ACHN (cell line): ENCODE measurements at regions not wholly inside any gene's neighbourhood (a gene's known extent, or its start where the extent isn't known, plus 50 kb on each side); places are given as distances from the start of the nearest gene placed in this dataset.
"Not testable (repeated sequence)": the region's sequence is repeated elsewhere in the genome, so short reads cannot be mapped to it uniquely, and the experiment has no call there.

Experiments
- DNase-seq: peaks from one replicate; pipeline ENCODE4 v3.0.0-alpha.2; 2015
- in situ Hi-C: cut with HindIII; loops from 2 replicates; pipeline ENCODE4 v1.10.0; 2017; ENCODE audit warnings: low sequenced_read_pairs, low pct_ligation_motif_present, low pct_unique_long_range_greater_than_20kb

DNA sequence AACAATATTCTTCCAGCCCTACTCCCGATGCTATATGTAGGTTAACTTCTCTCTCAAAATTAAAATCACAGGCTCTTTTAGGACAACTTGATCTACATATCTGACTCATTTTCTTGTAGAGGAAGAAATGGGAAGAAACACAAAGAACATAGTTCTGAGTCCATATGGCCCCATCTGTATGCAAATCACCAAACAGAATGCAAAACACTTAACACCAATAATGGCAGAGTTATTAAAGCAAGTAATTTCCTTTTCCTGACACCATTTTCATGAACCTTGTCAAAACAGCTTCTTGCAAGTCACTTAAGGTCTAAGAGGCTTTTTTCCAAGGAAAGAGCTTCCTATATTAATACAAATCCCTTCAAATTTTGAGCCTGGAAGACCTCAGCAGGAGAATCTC lies 300.4 kb upstream of the CLEC14A start:
- no peak for DNase-seq
- in situ Hi-C loops, result no loop called here

DNA sequence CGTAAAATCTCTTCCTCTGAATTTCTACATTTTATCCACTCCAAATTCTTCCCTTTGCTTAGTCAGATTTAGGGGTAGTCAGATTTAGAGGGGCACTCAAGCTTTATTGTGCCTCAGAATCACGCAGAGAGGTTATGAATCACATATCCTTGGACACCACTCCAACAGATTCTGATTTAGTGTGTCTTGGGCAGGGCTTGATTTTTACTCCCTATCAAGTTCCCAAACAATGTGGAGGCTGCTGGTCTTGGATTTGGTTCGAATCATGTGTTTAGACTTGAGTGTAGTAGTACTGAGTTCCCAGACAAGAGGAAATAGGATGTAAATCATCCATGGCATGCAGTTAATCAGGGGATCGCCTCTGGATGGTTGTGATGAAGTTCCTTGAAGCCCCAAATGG lies 298.1 kb upstream of the CLEC14A start:
- DNase-seq, result no peak
- in situ Hi-C loops, result no loop called here

DNA sequence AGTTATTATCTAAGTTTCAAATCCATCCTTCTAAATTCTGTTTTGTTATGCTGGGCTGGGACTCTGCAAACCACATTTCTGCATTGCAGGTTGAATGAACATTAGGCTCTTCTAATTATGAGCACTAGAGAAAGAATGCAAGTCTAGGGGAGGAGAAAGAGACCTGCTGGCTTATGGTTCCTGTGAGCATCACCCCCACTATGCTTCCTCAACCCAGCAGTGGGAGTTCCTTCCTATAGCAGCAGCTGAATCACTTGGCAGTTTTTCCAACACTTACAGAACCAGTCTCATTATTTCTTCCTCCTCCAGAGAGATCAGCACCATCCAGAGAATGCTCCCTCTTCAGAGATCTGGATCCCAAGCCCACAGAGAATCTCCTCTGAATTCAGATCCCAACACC lies 297.7 kb upstream of the CLEC14A start:
- no peak for DNase-seq
- in situ Hi-C loops, result no loop called here

DNA sequence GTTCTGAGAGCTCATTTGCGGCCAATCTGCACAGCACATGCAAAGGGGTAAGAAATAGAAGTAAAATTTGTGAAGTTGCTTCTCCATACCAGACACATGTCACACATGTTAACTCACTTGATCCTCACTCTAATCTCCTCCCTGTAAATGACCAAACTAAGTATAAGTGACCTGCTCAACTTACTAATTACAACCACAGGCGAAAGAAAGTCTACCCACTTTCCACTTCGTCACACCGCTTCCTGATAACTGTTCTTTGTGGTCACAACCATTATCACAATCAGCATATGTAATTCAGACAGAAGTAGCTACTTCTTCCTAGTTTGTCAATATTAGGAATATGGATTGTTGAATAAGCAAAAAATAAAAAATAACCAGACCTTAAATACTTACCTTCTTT lies 293.7 kb upstream of the CLEC14A start:
- no peak for DNase-seq
- in situ Hi-C loops, result no loop called here

DNA sequence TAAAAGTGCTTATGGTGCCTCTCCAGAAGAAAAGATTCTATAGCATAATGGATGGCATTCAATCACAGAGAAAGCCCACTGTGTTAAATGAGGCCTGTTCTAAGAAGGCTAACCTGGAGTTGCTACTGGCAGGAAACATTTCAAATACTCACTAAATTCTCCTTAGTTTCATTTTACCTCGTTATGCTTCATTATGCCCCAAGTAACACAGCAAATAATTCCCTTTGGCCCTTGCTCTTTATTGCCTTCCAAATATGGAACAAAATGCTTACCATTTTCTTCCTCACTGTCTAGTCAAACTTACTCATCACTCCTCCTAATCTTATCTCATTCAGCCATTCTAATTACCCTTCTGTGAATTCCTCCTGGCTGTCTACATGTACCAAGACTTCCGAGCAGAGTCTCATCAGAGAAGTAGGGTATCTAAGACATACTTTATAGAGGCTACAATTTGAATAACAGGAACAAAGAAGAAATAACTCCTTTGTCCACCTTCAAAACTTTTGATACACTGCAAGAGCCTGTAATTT lies 292.1 kb upstream of the CLEC14A start:
- no peak for DNase-seq
- in situ Hi-C loops, result no loop called here

DNA sequence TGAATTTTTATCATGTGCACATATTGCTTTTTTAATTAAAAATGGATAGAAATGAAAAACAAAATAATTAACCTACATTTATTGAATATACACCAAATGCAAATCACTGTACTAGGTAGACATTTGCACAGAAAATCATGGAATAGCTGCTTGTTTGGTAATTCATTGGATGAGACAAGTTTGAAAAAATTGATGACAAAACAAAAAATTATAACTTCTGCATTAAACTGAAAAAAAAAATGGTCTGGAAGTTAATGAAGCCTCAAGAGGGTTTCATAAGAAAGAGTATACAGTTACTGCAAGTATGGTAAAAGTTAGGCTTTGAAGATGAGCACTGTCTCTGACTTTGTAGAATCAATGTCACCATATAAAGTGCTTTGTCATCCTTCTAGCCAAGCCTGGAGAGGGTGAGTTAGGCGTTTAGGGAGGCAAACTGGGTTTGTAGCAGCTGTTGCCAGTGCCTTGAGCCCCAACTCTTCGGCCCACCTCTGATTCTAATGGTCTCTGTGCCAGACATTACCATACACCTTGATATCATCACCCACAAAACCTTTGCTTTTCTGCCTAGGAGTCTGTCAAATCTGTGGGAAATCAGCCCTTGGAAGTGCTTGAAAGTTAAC lies 291.1 kb upstream of the CLEC14A start:
- in situ Hi-C loops, result no loop called here
- no peak for DNase-seq

DNA sequence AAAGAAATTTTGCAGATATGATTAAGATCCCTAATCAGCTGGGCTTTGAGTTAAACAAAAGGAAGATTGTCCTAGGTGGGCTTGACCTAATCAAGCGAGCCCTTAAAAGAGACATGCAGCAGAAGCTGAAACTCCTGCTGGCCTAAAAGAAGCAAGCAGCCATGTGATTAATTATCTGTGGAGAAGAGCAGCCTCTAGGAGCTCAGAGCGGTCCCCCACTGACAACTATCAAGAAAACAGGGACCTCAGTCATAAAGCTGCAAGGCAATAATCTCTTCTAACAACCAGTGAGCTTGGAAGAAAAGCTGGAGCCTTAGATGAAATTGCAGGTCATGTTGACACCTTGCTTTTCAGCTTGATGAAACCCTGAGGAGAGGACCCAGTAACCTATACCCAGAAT lies 288.9 kb upstream of the CLEC14A start:
- in situ Hi-C loops, result no loop called here
- no peak for DNase-seq

DNA sequence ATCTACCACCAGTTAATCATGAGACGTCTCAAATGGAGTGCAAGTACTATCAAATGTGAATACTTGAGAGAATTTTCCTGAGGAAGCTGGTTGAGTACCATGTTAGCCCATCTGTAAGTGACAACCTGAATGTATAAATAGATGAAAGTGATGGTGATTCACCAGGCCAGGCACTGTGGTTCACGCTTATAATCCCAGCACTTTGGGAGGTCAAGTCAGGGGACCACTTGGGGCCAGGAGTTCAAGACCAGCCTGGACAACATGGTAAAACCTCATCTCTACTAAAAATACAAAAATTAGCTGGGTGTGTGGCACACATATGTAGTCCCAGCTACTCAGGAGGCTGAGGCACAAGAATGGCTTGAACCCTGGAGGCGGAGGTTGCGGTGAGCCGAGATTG lies 288.0 kb upstream of the CLEC14A start:
- in situ Hi-C loops, DNase-seq: not testable (repeated sequence)

DNA sequence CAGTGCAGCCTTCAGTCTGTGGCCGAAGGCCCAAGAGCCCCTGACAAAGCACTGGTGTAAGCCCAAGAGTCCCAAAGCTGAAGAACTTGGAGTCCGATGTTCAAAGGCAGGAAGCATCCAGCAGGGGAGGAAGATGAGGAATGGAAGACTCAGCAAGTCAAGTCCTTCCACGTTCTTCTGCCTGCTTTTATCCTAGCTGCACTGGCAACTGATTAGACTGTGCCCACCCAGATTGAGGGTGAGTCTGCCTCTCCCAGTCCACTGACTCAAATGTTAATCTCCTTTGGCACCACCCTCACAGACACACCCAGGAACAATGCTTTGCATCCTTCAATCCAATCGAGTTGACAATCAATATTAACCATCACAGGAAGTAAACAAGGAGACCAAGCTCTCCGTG lies 282.2 kb upstream of the CLEC14A start:
- in situ Hi-C loops, DNase-seq: not testable (repeated sequence)

DNA sequence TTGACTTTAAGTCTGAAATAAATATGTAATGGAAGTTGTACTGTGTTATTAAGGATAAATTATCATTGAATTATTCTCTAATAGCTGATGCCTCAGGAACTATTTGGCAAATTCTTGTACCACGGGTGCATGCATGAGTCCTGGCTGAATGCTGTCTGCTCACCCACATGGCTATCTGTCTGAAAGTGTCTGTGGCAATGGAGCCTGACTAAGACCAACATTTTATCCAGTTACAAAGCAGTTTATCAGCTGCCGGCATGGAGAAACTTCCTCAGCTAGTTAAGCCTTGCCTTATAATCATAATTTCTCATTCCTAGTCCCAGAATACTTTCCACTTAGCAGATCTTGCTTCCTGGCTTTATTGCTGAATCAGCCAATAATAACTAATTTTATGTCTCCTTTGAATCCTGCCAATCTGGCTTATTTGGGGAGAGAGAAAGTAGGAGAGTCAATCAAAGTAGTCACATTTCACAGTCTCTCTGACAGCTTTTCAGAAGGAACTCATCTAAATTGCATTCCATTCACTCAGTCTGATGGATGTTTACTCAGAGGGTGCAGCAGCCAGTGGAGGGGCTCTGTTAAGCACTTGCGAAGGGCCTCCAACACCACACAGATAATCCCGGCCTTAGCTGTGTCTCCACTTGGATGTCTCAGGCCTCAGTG lies 280.6 kb upstream of the CLEC14A start:
- in situ Hi-C loops, result no loop called here

DNA sequence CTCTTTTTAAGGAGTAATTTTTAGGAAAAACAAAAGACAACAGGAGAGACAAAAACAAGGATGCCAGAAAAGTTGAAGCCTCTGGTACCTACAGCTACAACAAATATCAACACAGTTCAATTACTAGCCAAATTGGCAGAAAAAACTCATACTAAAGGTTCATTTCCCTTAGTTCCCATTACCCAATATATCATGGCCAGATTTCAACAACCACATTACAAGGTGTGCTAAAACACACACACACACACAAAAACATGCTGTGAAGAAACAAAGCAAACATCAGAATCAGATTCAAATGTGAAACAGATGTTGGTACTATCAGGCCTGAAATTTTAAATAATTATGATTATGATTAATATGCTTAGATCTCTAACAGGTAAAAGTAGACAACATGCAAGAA lies 272.7 kb upstream of the CLEC14A start:
- in situ Hi-C loops, result no loop called here
- DNase-seq, result no peak

More for the DNA sequence above, 280.6 kb upstream of the CLEC14A start:
- DNase-seq, result no peak

DNA sequence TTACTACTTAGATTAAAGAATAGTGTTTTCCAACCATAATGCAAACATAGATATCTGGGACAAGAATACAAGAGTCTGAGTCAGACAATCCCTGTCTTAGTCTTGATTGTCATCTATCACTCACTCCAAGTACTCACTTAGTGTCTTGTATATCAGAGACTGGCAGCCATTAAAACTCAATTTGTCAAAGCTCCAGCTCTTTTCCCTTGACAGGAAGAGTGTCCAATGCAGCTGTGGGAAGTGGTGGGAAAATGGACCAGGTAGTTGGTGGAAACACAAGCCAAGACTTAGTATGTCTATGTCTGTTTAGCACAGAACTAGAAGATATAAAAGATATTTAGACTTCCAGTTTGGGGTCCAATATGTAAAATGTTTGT lies 271.6 kb upstream of the CLEC14A start:
- in situ Hi-C loops, result no loop called here
- DNase-seq, result no peak

DNA sequence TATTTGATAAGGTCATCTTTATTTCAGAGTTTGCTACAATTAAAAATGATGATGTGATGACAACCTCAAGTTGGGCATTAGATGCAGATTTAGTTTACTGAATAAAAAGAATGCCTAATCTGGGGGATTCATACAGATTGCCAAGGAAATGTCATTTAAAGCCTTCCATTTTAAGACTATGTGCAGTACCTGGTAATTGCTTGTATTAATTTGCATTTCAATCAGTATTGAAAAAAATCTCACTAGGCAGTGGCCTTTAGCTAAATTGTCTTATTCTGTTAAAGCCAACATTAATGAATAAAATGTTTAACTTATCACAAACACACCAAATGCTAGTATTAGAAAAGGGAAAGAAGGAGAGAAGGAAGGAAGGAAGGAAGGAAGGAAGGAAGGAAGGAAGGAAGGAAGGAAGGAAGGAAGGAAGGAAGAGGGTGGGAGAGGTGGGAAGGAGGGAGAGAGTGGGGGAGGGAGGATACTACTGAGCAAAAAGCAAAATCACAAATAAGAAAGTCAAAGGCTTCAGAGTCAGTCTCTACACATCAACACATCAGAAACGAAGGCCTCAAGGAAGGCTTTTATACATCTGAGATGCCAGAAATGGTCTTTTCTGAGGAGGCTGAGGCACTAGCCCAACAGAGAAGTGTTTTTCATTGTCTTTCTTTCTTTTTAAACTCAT lies 271.1 kb upstream of the CLEC14A start:
- in situ Hi-C loops, result no loop called here
- no peak for DNase-seq

DNA sequence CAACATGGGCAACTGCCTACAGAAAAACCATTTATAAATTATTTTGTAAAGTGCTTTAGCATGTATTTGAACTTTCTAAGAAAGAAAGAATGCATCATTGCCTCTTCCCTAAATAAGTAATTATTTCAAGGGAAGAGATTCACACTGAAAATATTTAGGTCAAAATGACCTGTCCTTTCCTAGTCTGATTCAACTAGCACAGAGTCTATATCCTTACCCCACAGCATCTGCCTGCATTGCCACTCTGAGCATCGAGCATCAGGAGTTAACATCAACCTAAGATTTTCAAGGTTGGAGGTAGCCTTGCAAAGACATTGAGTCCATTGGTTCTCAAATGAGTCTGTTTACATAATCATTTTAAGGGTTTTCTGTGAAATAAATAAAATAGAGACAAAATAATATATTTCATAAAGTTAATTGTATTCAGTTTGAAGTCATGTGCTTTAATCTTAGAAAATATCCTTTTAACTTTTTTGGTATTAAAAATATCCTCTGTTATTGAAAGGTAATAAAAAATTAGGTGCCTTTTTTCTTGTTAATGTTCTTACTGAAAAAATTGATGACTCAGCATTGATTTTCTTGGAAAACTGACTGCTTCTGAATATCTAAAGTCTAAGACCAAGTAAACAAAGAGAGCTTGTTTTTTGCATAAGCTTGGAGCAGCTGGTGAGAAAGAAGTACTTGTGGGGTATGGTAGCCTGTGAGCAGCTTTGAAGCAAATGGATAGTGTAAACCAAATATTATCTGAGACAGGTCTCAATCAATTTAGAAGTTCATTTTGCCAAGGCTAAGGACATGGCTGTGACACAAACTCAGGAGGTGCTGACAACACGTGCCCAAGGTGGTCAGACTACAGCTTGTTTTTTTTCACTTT lies 269.0 kb upstream of the CLEC14A start:
- no peak for DNase-seq
- in situ Hi-C loops, result no loop called here

DNA sequence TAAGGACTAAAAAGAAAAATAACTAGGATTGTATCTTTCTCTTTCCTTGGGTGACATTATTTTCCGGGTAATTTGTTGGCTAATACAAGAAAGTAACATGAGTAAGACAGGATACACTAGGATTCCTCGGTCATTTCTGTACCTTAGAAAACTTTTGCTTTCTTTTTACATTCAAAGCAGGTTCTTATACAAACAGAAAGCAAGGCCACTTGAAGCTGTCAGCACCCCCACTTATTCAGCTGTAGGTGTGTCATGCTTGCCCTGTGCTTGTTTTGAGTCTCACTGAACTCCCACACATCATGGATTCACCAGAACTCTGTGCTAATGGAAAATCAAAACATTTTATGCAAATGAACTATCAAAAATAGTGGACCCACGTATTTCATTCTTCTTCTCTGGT lies 266.8 kb upstream of the CLEC14A start:
- in situ Hi-C loops, result no loop called here
- DNase-seq, result no peak

DNA sequence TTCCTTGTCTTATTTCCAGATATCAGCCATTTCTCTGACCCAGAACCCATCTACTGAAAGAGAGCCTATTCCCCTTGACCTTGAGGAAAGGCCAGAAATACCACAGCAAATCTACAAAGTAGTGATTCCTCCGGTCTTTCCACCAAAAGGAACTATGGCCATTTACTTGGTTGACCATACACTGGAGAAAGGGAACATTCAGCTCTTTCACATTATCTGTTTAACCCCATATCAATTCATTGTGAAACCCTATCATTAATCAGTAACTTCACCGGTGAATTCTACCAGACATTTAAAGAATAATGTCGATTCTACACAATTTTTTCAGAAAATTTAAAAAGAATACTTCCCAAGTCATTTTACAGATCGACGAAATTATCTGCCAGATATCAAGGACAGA lies 265.7 kb upstream of the CLEC14A start:
- in situ Hi-C loops, result no loop called here

DNA sequence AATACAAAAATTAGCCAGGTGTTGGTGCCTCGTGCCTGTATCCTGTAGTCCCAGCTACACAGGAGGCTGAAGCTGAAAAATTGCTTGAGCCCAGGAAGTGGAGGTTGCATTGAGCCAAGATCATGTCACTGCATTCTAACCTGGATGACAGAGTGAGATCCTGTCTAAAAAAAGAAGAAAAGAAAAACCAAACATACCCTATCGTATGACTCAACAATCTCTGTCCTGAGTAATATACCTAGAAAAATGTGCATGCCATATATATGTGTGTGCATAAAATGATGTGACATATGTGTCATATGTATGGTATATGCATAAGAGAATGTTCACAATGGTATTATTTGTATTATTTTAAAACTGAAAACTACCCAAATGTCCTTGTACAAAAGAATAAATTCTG lies 261.5 kb upstream of the CLEC14A start:
- no peak for DNase-seq
- in situ Hi-C loops, result no loop called here

More for the DNA sequence above, 265.7 kb upstream of the CLEC14A start:
- no peak for DNase-seq

DNA sequence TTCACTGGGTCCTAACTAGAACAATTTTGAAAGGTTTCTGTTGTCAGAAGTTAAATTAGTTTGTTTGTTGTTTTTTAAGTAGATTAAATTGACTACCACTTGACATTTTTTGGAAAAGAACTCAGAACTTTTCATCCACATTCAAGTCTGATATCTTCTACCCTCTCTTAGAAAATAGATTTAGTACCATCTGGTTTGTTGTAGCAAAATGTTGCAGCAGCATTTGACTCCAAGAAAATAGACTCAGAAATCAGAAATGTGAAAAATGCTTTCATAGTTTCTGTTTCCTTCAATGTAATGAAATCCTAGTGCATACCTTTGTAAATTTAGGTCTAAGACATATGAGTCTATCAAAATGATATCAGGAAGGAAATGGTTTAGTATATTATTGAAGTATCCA lies 256.3 kb upstream of the CLEC14A start:
- in situ Hi-C loops, result no loop called here
- DNase-seq, result no peak

DNA sequence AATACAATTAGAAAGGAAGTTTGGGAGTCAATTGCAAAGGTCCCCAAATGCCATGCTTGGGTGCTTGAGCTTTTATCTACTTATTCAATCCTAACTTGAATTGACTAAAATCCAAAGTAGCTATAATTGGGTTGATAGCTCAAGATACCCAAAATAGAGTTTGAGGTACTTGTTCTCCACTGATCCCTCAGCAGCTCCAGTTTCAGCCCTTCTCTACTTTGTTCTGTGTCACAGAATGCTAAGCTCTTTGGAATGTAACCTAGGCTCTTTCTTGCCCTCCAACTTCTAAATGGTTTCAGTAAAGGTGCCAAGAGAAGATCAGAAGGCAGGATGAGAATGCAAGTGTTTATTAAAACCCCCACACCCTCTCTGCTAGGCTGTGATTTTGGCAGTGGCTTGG lies 251.4 kb upstream of the CLEC14A start:
- in situ Hi-C loops, result no loop called here

More for the DNA sequence above, 251.4 kb upstream of the CLEC14A start:
- no peak for DNase-seq
